CD4-positive, alpha-beta T cell treated with Interleukin-17A for 4 hours (primary cell): ENCODE measurements at regions not wholly inside any gene's neighbourhood (a gene's known extent, or its start where the extent isn't known, plus 50 kb on each side); places are given as distances from the start of the nearest gene placed in this dataset.
"Not testable (repeated sequence)": the region's sequence is repeated elsewhere in the genome, so short reads cannot be mapped to it uniquely, and the experiment has no call there.

ENCODE experiments used
- DNase-seq: peaks from one replicate; pipeline ENCODE4 v3.0.0-alpha.2; 2020; ENCODE audit warnings: mixed read lengths

- no peak for DNase-seq
Measured at GRCh38 chr2:4144731-4145130, 441.4 kb downstream of the DCDC2C start.

- no peak for DNase-seq
Measured at GRCh38 chr2:4151521-4151920, 448.1 kb downstream of the DCDC2C start.

GRCh38 chr2:4152051-4152450 lies 448.7 kb downstream of the DCDC2C start:
- DNase-seq = no peak

GRCh38 chr2:4168834-4169233 lies 465.5 kb downstream of the DCDC2C start:
- no peak for DNase-seq

GRCh38 chr2:4174796-4175195 lies 471.4 kb downstream of the DCDC2C start:
- DNase-seq = no peak

GRCh38 chr2:4175343-4175742 lies 472.0 kb downstream of the DCDC2C start:
- no peak for DNase-seq

- no peak for DNase-seq
Measured at GRCh38 chr2:4180631-4181030, 477.3 kb downstream of the DCDC2C start.

- DNase-seq = no peak
Measured at GRCh38 chr2:4181062-4181461, 477.7 kb downstream of the DCDC2C start.

- DNase-seq = no peak
Measured at GRCh38 chr2:4188561-4188960, 485.2 kb downstream of the DCDC2C start.

GRCh38 chr2:4190548-4190947 lies 487.2 kb downstream of the DCDC2C start:
- no peak for DNase-seq

- no peak for DNase-seq
Measured at GRCh38 chr2:4192119-4192518, 488.7 kb downstream of the DCDC2C start.

- no peak for DNase-seq
Measured at GRCh38 chr2:4214444-4215205, 511.2 kb downstream of the DCDC2C start.

- no peak for DNase-seq
Measured at GRCh38 chr2:4217737-4218136, 514.4 kb downstream of the DCDC2C start.

- DNase-seq = no peak
Measured at GRCh38 chr2:4219101-4219500, 515.7 kb downstream of the DCDC2C start.

- DNase-seq = no peak
Measured at GRCh38 chr2:4219571-4219970, 516.2 kb downstream of the DCDC2C start.

GRCh38 chr2:4221434-4221833 lies 518.1 kb downstream of the DCDC2C start:
- DNase-seq = no peak

GRCh38 chr2:4221845-4222244 lies 518.5 kb downstream of the DCDC2C start:
- DNase-seq = no peak

GRCh38 chr2:4244422-4244821 lies 541.0 kb downstream of the DCDC2C start:
- not testable (repeated sequence) for DNase-seq

GRCh38 chr2:4246364-4247131 lies 543.2 kb downstream of the DCDC2C start:
- DNase-seq = no peak

GRCh38 chr2:4247791-4248190 lies 544.4 kb downstream of the DCDC2C start:
- DNase-seq = no peak

GRCh38 chr2:4255491-4255890 lies 552.1 kb downstream of the DCDC2C start:
- DNase-seq = no peak

GRCh38 chr2:4256351-4256750 lies 553.0 kb downstream of the DCDC2C start:
- DNase-seq = no peak

- no peak for DNase-seq
Measured at GRCh38 chr2:4258563-4258962, 555.2 kb downstream of the DCDC2C start.

- DNase-seq = no peak
Measured at GRCh38 chr2:4265936-4266335, 562.6 kb downstream of the DCDC2C start.
